ENCODE measurements at regions not wholly inside any gene's neighbourhood (a gene's known extent, or its start where the extent isn't known, plus 50 kb on each side); places are given as distances from the start of the nearest gene placed in this dataset.

- WGBS (ENCODE audit: insufficient coverage) = 87% methylated on average over 2 of the region's 5 CpGs
Observed at GRCh38 chr5:107769519-107769918, 98.8 kb upstream of the EFNA5 start.

DNA sequence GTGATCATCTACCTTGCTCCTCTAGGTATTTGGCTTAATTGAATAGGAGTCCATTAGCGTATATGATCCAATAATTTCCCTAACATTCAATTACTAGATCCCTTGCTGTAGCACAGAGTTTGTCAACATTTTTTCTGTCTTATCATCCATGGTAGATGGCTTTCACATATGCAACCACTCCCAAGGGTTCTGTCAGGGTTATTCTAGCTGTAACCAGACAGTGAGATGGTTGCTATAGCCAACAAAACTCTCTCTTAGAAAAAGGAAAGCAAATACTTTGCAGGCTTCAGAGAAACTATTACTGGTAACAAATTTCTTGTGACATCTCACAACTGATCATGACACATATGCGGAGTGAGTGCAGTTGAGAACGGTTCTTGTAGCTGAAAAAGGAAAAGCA lies 96.2 kb upstream of the EFNA5 start:
- H3K27ac Mint-ChIP-seq = no peak overlapping the region
- DNase-seq = no peak
- no peaks in the 10 kb centered on the region for H3K36me3 ChIP-seq (ENCODE audit: control insufficient read depth in 2 of 2, extremely low read depth in 1 of 2, insufficient read depth in 1 of 2, low read length in 1 of 2)
- H3K9me3 Mint-ChIP-seq = no peaks in the 10 kb centered on the region
- H3K27me3 ChIP-seq (replicated peaks in 1 of 2; ENCODE audit: control insufficient read depth in 2 of 2, extremely low read depth in 1 of 2, insufficient read depth in 2 of 2, low read length in 1 of 2) = no peaks in the 10 kb centered on the region
- ChIA-PET POLR2A (no interaction called here), CTCF (no interaction called here)
- H3K4me1 ChIP-seq (ENCODE audit: control insufficient read depth in 1 of 2, extremely low read depth in 1 of 2, insufficient read depth in 2 of 2, low read length in 2 of 2) = no peaks in the 10 kb centered on the region
- no peaks in the 10 kb centered on the region for H3K36me3 Mint-ChIP-seq
- H3K4me3 ChIP-seq (ENCODE audit: control insufficient read depth in 1 of 2, extremely low read depth in 1 of 2, low read length in 1 of 2) = no peak overlapping the region
- no peak overlapping the region for H3K4me3 Mint-ChIP-seq
- no peaks in the 10 kb centered on the region for H3K27me3 Mint-ChIP-seq
- ATAC-seq (replicated peaks in 1 of 4) = no peak
- 100% methylated on average over 1 of the region's 3 CpGs for WGBS (ENCODE audit: insufficient coverage)
- no peaks in the 10 kb centered on the region for H3K9me3 ChIP-seq
- H3K4me1 Mint-ChIP-seq = no peaks in the 10 kb centered on the region
- H3K27ac ChIP-seq (ENCODE audit: low read length) = no peak overlapping the region

More at GRCh38 chr5:107769519-107769918, 98.8 kb upstream of the EFNA5 start:
- H3K36me3 Mint-ChIP-seq = no peaks in the 10 kb centered on the region
- Histone ChIP-seq H3K27ac (ENCODE audit: low read length) (no peak overlapping the region), H3K4me3 (ENCODE audit: control insufficient read depth in 1 of 2, extremely low read depth in 1 of 2, low read length in 1 of 2) (no peak overlapping the region), H3K27me3 (replicated peaks in 1 of 2; ENCODE audit: control insufficient read depth in 2 of 2, extremely low read depth in 1 of 2, insufficient read depth in 2 of 2, low read length in 1 of 2) (no peaks in the 10 kb centered on the region), H3K9me3 (no peaks in the 10 kb centered on the region), H3K36me3 (ENCODE audit: control insufficient read depth in 2 of 2, extremely low read depth in 1 of 2, insufficient read depth in 1 of 2, low read length in 1 of 2) (no peaks in the 10 kb centered on the region), H3K4me1 (ENCODE audit: control insufficient read depth in 1 of 2, extremely low read depth in 1 of 2, insufficient read depth in 2 of 2, low read length in 2 of 2) (no peaks in the 10 kb centered on the region)
- ATAC-seq (replicated peaks in 1 of 4) = no peak
- no peak overlapping the region for H3K27ac Mint-ChIP-seq
- DNase-seq = no peak
- no peaks in the 10 kb centered on the region for H3K4me1 Mint-ChIP-seq
- ChIA-PET CTCF (no interaction called here), POLR2A (no interaction called here)
- no peaks in the 10 kb centered on the region for H3K9me3 Mint-ChIP-seq
- peaks cover 5 to 6% of the 10 kb centered on the region in 2 donors for H3K27me3 Mint-ChIP-seq
- H3K4me3 Mint-ChIP-seq = no peak overlapping the region

DNA sequence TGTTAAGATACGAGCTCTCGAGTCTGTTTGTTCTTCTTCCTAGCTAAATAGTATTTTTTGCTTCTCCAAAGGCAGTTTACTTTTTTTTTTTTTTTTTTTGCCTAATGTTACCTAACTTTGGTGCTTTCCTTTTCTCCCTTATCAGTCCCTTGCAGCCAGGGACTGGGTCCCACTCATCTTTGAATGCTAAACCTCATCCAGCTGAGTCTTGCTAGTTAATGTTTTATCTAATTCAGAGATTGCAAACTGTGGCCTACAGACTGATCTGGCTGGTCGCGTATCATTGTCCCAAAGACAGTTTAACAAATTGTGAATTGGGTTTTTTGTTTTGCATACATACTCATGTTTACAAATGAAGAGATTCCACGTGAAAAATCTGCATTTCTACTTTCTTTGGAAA lies 95.7 kb upstream of the EFNA5 start:
- Histone ChIP-seq H3K4me1 (ENCODE audit: control insufficient read depth in 1 of 2, extremely low read depth in 1 of 2, insufficient read depth in 2 of 2, low read length in 2 of 2) (no peaks in the 10 kb centered on the region), H3K4me3 (ENCODE audit: control insufficient read depth in 1 of 2, extremely low read depth in 1 of 2, low read length in 1 of 2) (no peak overlapping the region), H3K27ac (ENCODE audit: low read length) (no peak overlapping the region), H3K9me3 (no peaks in the 10 kb centered on the region), H3K27me3 (replicated peaks in 1 of 2; ENCODE audit: control insufficient read depth in 2 of 2, extremely low read depth in 1 of 2, insufficient read depth in 2 of 2, low read length in 1 of 2) (peaks cover 0 to 1% of the 10 kb centered on the region in 2 experiments), H3K36me3 (ENCODE audit: control insufficient read depth in 2 of 2, extremely low read depth in 1 of 2, insufficient read depth in 1 of 2, low read length in 1 of 2) (no peaks in the 10 kb centered on the region)
- ATAC-seq (replicated peaks in 1 of 4) (no peak), DNase-seq (no peak)
- no peak overlapping the region for H3K4me3 Mint-ChIP-seq
- H3K9me3 Mint-ChIP-seq = no peaks in the 10 kb centered on the region
- ChIA-PET POLR2A (no interaction called here), CTCF (interaction anchor here in 1 of 2 donors (0.6 kb wide), 2 partner anchors 429 to 1713 kb away, joined by 3 read pairs; no protein-coding TSS in a partner anchor)
- no CpG with 5 or more reads among the region's 5 CpGs for WGBS (ENCODE audit: insufficient coverage)
- H3K4me1 Mint-ChIP-seq = no peaks in the 10 kb centered on the region
- no peaks in the 10 kb centered on the region for H3K27me3 Mint-ChIP-seq
- no peak overlapping the region for H3K27ac Mint-ChIP-seq
- H3K36me3 Mint-ChIP-seq = no peaks in the 10 kb centered on the region

DNA sequence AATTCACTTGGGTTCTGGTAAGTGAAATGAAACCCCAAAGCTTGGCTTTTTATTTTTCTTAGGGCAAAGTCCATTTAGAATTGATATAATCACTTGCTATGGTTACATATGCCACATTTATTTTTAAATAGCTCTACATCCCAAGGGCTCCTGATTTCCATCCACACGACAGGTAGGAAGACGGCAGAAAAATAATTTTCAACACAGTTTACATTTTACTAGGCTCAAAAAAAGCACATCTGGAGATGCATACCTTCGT lies 95.0 kb upstream of the EFNA5 start:
- Mint-ChIP-seq H3K4me3 (no peak overlapping the region), H3K4me1 (no peaks in the 10 kb centered on the region), H3K27ac (no peak overlapping the region), H3K9me3 (no peaks in the 10 kb centered on the region), H3K27me3 (no peaks in the 10 kb centered on the region), H3K36me3 (no peaks in the 10 kb centered on the region)
- Histone ChIP-seq H3K9me3 (no peaks in the 10 kb centered on the region), H3K4me3 (ENCODE audit: control insufficient read depth in 1 of 2, extremely low read depth in 1 of 2, low read length in 1 of 2) (no peak overlapping the region), H3K4me1 (ENCODE audit: control insufficient read depth in 1 of 2, extremely low read depth in 1 of 2, insufficient read depth in 2 of 2, low read length in 2 of 2) (no peaks in the 10 kb centered on the region), H3K27ac (ENCODE audit: low read length) (no peak overlapping the region), H3K36me3 (ENCODE audit: control insufficient read depth in 2 of 2, extremely low read depth in 1 of 2, insufficient read depth in 1 of 2, low read length in 1 of 2) (no peaks in the 10 kb centered on the region), H3K27me3 (replicated peaks in 1 of 2; ENCODE audit: control insufficient read depth in 2 of 2, extremely low read depth in 1 of 2, insufficient read depth in 2 of 2, low read length in 1 of 2) (peaks cover 0 to 2% of the 10 kb centered on the region in 2 experiments)
- POLR2A ChIA-PET = no interaction called here
- no peak for ATAC-seq (replicated peaks in 1 of 4)
- WGBS (ENCODE audit: insufficient coverage) = 58% methylated on average over 2 of the region's 3 CpGs
- CTCF ChIA-PET = interaction anchor here in 1 of 2 donors (0.6 kb wide), 3 partner anchors 79 to 1714 kb away, joined by 3 read pairs; no protein-coding TSS in a partner anchor
- no peak for DNase-seq

DNA sequence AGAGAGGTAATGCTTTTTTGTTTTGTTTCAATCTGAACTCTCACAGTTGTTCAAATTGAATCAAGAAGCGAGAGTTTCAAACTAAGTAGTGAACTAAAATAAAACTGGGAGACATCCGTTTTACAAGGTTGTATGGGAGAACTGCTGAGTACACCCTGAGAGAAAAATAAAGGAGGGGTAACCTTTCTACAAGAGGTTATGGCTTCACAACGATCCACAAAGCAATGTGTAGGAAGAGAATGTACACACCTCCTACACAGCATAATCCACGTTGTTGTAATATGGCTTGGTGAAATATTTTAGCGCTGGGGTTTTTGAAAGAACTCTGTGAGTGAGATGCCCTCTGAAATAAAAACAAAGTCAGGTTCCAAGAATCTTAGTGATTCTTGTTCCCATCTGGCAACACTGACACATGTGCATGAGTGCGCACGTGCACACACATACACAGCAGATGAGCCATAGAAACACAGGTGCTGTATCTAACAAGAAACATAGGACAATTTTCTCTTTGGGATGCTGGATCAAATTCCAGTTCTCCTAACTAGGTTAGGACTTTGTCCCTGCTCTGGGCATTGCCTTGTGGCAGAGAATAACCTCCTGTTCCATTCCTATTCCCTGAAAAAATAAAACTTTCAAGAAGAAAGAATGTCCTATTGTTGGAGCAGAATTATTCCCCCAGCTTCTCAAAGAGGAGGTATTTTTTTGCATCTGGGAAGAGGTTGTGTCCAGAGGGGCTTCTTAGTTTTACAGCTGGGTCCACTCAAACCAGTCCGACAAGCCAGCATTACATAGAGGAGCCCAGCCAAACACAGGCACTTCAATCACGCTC lies 94.5 kb upstream of the EFNA5 start:
- no peak for ATAC-seq (replicated peaks in 1 of 4)
- peaks cover 0 to 2% of the 10 kb centered on the region in 2 donors for H3K27me3 Mint-ChIP-seq
- no peak overlapping the region for H3K27ac Mint-ChIP-seq
- H3K4me1 Mint-ChIP-seq = no peaks in the 10 kb centered on the region
- H3K9me3 ChIP-seq = no peaks in the 10 kb centered on the region
- H3K36me3 Mint-ChIP-seq = no peaks in the 10 kb centered on the region
- H3K4me3 ChIP-seq (ENCODE audit: control insufficient read depth in 1 of 2, extremely low read depth in 1 of 2, low read length in 1 of 2) = no peak overlapping the region
- no CpG with 5 or more reads among the region's 9 CpGs for WGBS (ENCODE audit: insufficient coverage)
- no peaks in the 10 kb centered on the region for H3K36me3 ChIP-seq (ENCODE audit: control insufficient read depth in 2 of 2, extremely low read depth in 1 of 2, insufficient read depth in 1 of 2, low read length in 1 of 2)
- CTCF ChIA-PET = interaction anchor here in 1 of 2 donors (0.6 kb wide), 1 partner anchor 80 kb away, joined by 3 read pairs; no protein-coding TSS in a partner anchor
- no peaks in the 10 kb centered on the region for H3K4me1 ChIP-seq (ENCODE audit: control insufficient read depth in 1 of 2, extremely low read depth in 1 of 2, insufficient read depth in 2 of 2, low read length in 2 of 2)
- H3K27ac ChIP-seq (ENCODE audit: low read length) = no peak overlapping the region
- DNase-seq = no peak
- H3K27me3 ChIP-seq (replicated peaks in 1 of 2; ENCODE audit: control insufficient read depth in 2 of 2, extremely low read depth in 1 of 2, insufficient read depth in 2 of 2, low read length in 1 of 2) = peaks cover 0 to 2% of the 10 kb centered on the region in 2 experiments
- POLR2A ChIA-PET = no interaction called here
- H3K9me3 Mint-ChIP-seq = no peaks in the 10 kb centered on the region
- no peak overlapping the region for H3K4me3 Mint-ChIP-seq

DNA sequence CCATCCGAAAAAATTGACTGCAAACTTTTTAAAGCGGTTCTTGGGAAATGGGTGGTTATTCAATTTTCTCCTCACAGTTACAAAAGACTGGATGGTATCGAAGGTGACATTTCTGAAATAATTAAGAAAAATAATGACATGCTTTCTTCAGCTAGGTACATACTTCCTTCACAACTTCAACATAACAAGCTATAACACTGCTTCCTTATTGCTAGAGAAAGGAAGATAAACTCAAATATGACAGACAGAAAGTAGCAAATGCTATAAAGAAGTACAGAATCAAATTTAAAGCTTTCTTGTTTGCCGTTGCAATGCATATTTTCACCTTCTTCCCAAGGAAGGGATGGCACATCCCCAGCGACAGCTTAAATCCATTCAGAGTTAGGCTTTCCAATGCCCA lies 93.5 kb upstream of the EFNA5 start:
- Mint-ChIP-seq H3K4me1 (no peaks in the 10 kb centered on the region), H3K9me3 (no peaks in the 10 kb centered on the region), H3K27ac (no peak overlapping the region), H3K36me3 (no peaks in the 10 kb centered on the region), H3K27me3 (peaks cover 0 to 5% of the 10 kb centered on the region in 2 donors), H3K4me3 (no peak overlapping the region)
- DNase-seq = no peak
- Histone ChIP-seq H3K36me3 (ENCODE audit: control insufficient read depth in 2 of 2, extremely low read depth in 1 of 2, insufficient read depth in 1 of 2, low read length in 1 of 2) (no peaks in the 10 kb centered on the region), H3K27ac (ENCODE audit: low read length) (no peak overlapping the region), H3K4me3 (ENCODE audit: control insufficient read depth in 1 of 2, extremely low read depth in 1 of 2, low read length in 1 of 2) (no peak overlapping the region), H3K4me1 (ENCODE audit: control insufficient read depth in 1 of 2, extremely low read depth in 1 of 2, insufficient read depth in 2 of 2, low read length in 2 of 2) (no peaks in the 10 kb centered on the region), H3K9me3 (no peaks in the 10 kb centered on the region), H3K27me3 (replicated peaks in 1 of 2; ENCODE audit: control insufficient read depth in 2 of 2, extremely low read depth in 1 of 2, insufficient read depth in 2 of 2, low read length in 1 of 2) (peaks cover 0 to 2% of the 10 kb centered on the region in 2 experiments)
- ChIA-PET POLR2A (no interaction called here), CTCF (interaction anchor here in 1 of 2 donors (0.6 to 0.9 kb wide), 2 partner anchors 18 to 189 kb away, joined by 3 to 8 read pairs; no protein-coding TSS in a partner anchor)
- no CpG with 5 or more reads among the region's 5 CpGs for WGBS (ENCODE audit: insufficient coverage)
- ATAC-seq (replicated peaks in 1 of 4) = no peak
